IMR-90 (cell line): ENCODE measurements at regions not wholly inside any gene's neighbourhood (a gene's known extent, or its start where the extent isn't known, plus 50 kb on each side); places are given as distances from the start of the nearest gene placed in this dataset.

Experiments used
- ATAC-seq: fragments of 200-7000 bp; cut with Tn5 transposase; 2 replicates; pipeline ENCODE4 v1.9.1; 2020; ENCODE audit warnings: low read depth, mild to moderate bottlenecking, moderate library complexity
- BruUV-seq: library from RNA; stranded (reverse); fragments of 400-500 nt; replicated peaks from 2 replicates; lab custom pipeline; 2021; lab: Mats Ljungman, UMichigan
- CTCF ChIA-PET: fragments of 300-600 bp; formaldehyde crosslinking; extraction: SDS; loops from one replicate; lab custom pipeline; 2021; ENCODE audit warnings: antibody characterized with exemption; lab: Yijun Ruan, JAX
- POLR2A ChIA-PET: fragments of 300-600 bp; sonication (Branson Sonifier 250); formaldehyde crosslinking; loops from one replicate; lab custom pipeline; 2022; ENCODE audit warnings: antibody characterized with exemption; ENCODE audit not compliant: unreplicated experiment; lab: Charles Lee
- DNase-seq: peaks from one replicate; pipeline ENCODE4 v3.0.0; 2013
- H2AFZ ChIP-seq: replicated peaks from 2 replicates; pipeline ENCODE3; 2013; ENCODE audit warnings: low read length, mild to moderate bottlenecking; ENCODE audit not compliant: poor library complexity
- H2AK5ac ChIP-seq: 2 replicates; pipeline ENCODE4 v1.6.1; 2013; ENCODE audit warnings: low read depth, low read length, inconsistent platforms
- H2AK9ac ChIP-seq: replicated peaks from 2 replicates; pipeline ENCODE3; 2013; ENCODE audit warnings: mild to moderate bottlenecking, low read depth, low read length, moderate library complexity; ENCODE audit not compliant: poor library complexity
- H2BK120ac ChIP-seq: 2 replicates; pipeline ENCODE4 v1.6.1; 2013; ENCODE audit warnings: low read depth, low read length, inconsistent platforms
- H2BK15ac ChIP-seq: 3 replicates; pipeline ENCODE4 v1.6.1; 2013; ENCODE audit warnings: low read depth, low read length, inconsistent platforms
- H2BK20ac ChIP-seq: 2 replicates; pipeline ENCODE4 v1.6.1; 2013; ENCODE audit warnings: low read depth, mild to moderate bottlenecking, inconsistent platforms, low read length, moderate library complexity
- H2BK5ac ChIP-seq: 2 replicates; pipeline ENCODE4 v1.6.1; 2013; ENCODE audit warnings: mild to moderate bottlenecking, low read depth, low read length, inconsistent platforms; ENCODE audit not compliant: poor library complexity, severe bottlenecking
- H3K14ac ChIP-seq: replicated peaks from 2 replicates; pipeline ENCODE4 v1.6.1; 2013; ENCODE audit warnings: low read depth, low read length, inconsistent platforms
- H3K18ac ChIP-seq: 2 replicates; pipeline ENCODE4 v1.6.1; 2013; ENCODE audit warnings: low read depth, low read length, control low read depth
- H3K23ac ChIP-seq: 2 replicates; pipeline ENCODE4 v1.6.1; 2013; ENCODE audit warnings: low read depth, low read length, inconsistent platforms
- H3K27ac ChIP-seq: 2 replicates; pipeline ENCODE4 v1.5.1; 2013; ENCODE audit warnings: mild to moderate bottlenecking, control low read depth, low read length; ENCODE audit not compliant: insufficient read depth
- H3K27me3 ChIP-seq: 2 replicates; pipeline ENCODE4 v1.6.1; 2013; ENCODE audit warnings: low read length; ENCODE audit not compliant: control insufficient read depth, insufficient read depth
- H3K36me3 ChIP-seq: 2 replicates; pipeline ENCODE4 v1.6.1; 2013; ENCODE audit warnings: low read length, mixed read lengths; ENCODE audit not compliant: control insufficient read depth, insufficient read depth
- H3K4ac ChIP-seq: 2 replicates; pipeline ENCODE4 v1.6.1; 2013; ENCODE audit warnings: low read depth, low read length, inconsistent platforms
- H3K4me1 ChIP-seq: 2 replicates; pipeline ENCODE4 v1.6.1; 2013; ENCODE audit warnings: low read length, mixed read lengths; ENCODE audit not compliant: control insufficient read depth, insufficient read depth
- H3K4me2 ChIP-seq: 2 replicates; pipeline ENCODE4 v1.6.1; 2013; ENCODE audit warnings: low read depth, mild to moderate bottlenecking, control low read depth, low read length, moderate library complexity
- H3K4me3 ChIP-seq: 2 replicates; pipeline ENCODE4 v1.5.1; 2013; ENCODE audit warnings: low read depth, mild to moderate bottlenecking, control low read depth, low read length, moderate library complexity; ENCODE audit not compliant: insufficient read depth
- H3K56ac ChIP-seq: 2 replicates; pipeline ENCODE4 v1.6.1; 2013; ENCODE audit warnings: low read length, inconsistent platforms; ENCODE audit not compliant: insufficient read depth; ENCODE audit errors: extremely low read depth
- H3K79me1 ChIP-seq, 2 experiments: 2 replicates each; pipeline ENCODE4 v1.6.1; 2013; ENCODE audit warnings: low read length in 2 of 2, inconsistent platforms in 1 of 2, low read depth in 1 of 2
- H3K9ac ChIP-seq: 2 replicates; pipeline ENCODE4 v1.6.1; 2013; ENCODE audit warnings: low read depth, low read length, control low read depth
- H3K9me1 ChIP-seq: 2 replicates; pipeline ENCODE4 v1.6.1; 2013; ENCODE audit warnings: low read length, inconsistent platforms; ENCODE audit not compliant: insufficient read depth
- H3K9me3 ChIP-seq: 2 replicates; pipeline ENCODE4 v1.6.1; 2013; ENCODE audit warnings: low read length; ENCODE audit not compliant: control insufficient read depth, insufficient read depth
- H4K20me1 ChIP-seq: 2 replicates; pipeline ENCODE4 v1.6.1; 2013; ENCODE audit warnings: low read length, inconsistent platforms; ENCODE audit not compliant: insufficient read depth
- H4K5ac ChIP-seq: 2 replicates; pipeline ENCODE4 v1.6.1; 2013; ENCODE audit warnings: mild to moderate bottlenecking, low read depth, low read length, control low read depth
- H4K8ac ChIP-seq, 2 experiments: 2 replicates each; pipeline ENCODE4 v1.6.1; 2013; ENCODE audit warnings: low read depth in 2 of 2, low read length in 2 of 2, control low read depth in 1 of 2, inconsistent platforms in 1 of 2
- H4K91ac ChIP-seq: 2 replicates; pipeline ENCODE4 v1.6.1; 2013; ENCODE audit warnings: low read depth, low read length, inconsistent platforms; ENCODE audit not compliant: insufficient read depth
- BHLHE40 ChIP-seq: fragments of 150-350 bp; IDR thresholded peaks from 2 replicates; pipeline ENCODE4 v1.6.1; 2016; ENCODE audit warnings: mild to moderate bottlenecking, low read depth, low read length
- RCOR1 ChIP-seq: IDR thresholded peaks from 2 replicates; pipeline ENCODE4 v1.6.1; 2012; ENCODE audit warnings: mild to moderate bottlenecking, low read length, improper control_type of control experiment; ENCODE audit not compliant: insufficient replicate concordance
- WGBS, 2 experiments: methylation state at CpG; one replicate each; pipeline versions ENCODE4 v1.1.5 to v1.1.7; 2013; ENCODE audit warnings: missing lambda C conversion rate in 2 of 2; ENCODE audit not compliant: insufficient read length in 1 of 2; ENCODE audit errors: extremely low coverage in 2 of 2; 5-methylcytosine and 5-hydroxymethylcytosine counted together
- dilution Hi-C: fragments of 300-500 bp; cut with HindIII; formaldehyde crosslinking; loops from one replicate; pipeline ENCODE4 v1.14.3; 2018; ENCODE audit warnings: low sequenced_read_pairs; ENCODE audit not compliant: unreplicated experiment
- in situ Hi-C: fragments of 300-500 bp; cut with MboI; formaldehyde crosslinking; loops from 3 replicates; pipeline ENCODE4 v1.14.3; 2019; ENCODE audit warnings: low sequenced_read_pairs, inconsistent platforms, mixed read lengths
- intact Hi-C: fragments of 100-400 bp; cut with micrococcal nuclease; formaldehyde crosslinking; loops from 2 replicates; pipeline ENCODE4 v1.10.0; 2022

- H3K56ac ChIP-seq: no peak overlapping the region
- H2BK20ac ChIP-seq: no peak overlapping the region
- no peak overlapping the region for H2AK5ac ChIP-seq
- H3K23ac ChIP-seq: no peak overlapping the region
- H4K20me1 ChIP-seq: no peaks in the 10 kb centered on the region
- no peak overlapping the region for H2AFZ ChIP-seq
- H3K4ac ChIP-seq: no peak overlapping the region
- H3K27ac ChIP-seq: no peak overlapping the region
- ChIA-PET POLR2A (no interaction called here), CTCF (no interaction called here)
- no peak overlapping the region for H2BK5ac ChIP-seq
- no peak overlapping the region for H3K4me3 ChIP-seq
- H3K79me1 ChIP-seq: no peaks in the 10 kb centered on the region
- no peaks in the 10 kb centered on the region for H3K4me1 ChIP-seq
- H4K5ac ChIP-seq: no peak overlapping the region
- dilution Hi-C loops (no loop called here), in situ Hi-C loops (no loop called here), intact Hi-C loops (no loop called here)
- no peak overlapping the region for H2AK9ac ChIP-seq
- H3K14ac ChIP-seq: no peak overlapping the region
- no peak overlapping the region for H3K18ac ChIP-seq
- DNase-seq (no peak), ATAC-seq (no peak)
- H2BK120ac ChIP-seq: no peak overlapping the region
- no peak overlapping the region for H2BK15ac ChIP-seq
- no peaks in the 10 kb centered on the region for H3K9me1 ChIP-seq
- no peak for TF ChIP-seq RCOR1
- no peak for TF ChIP-seq BHLHE40
- H4K91ac ChIP-seq: no peak overlapping the region
- no TSS peak for BruUV-seq
- WGBS, 2 experiments: 35% methylated on average over 3 of the region's 7 CpGs; no CpG with 5 or more reads in 1 of the 2 experiments
- no peak overlapping the region for H4K8ac ChIP-seq
- no peak overlapping the region for H3K4me2 ChIP-seq
- no peak overlapping the region for H3K9ac ChIP-seq
- no peaks in the 10 kb centered on the region for H3K27me3 ChIP-seq
- no peaks in the 10 kb centered on the region for H3K9me3 ChIP-seq
- H3K36me3 ChIP-seq: no peaks in the 10 kb centered on the region
These were observed 244.4 kb downstream of the FOXD2 start for GRCh38 chr1:47682198-47682597.
